Glutamatergic neuron (in vitro differentiated cells): ENCODE measurements at regions not wholly inside any gene's neighbourhood (a gene's known extent, or its start where the extent isn't known, plus 50 kb on each side); places are given as distances from the start of the nearest gene placed in this dataset.

Source experiments
- DNase-seq: peaks from one replicate; pipeline ENCODE4 v3.0.0; 2022
- H3K27ac Mint-ChIP-seq: one replicate; pipeline ENCODE4 v1.8.0; 2020; ENCODE audit warnings: mild to moderate bottlenecking, mixed read lengths, inconsistent platforms; ENCODE audit not compliant: unreplicated experiment
- H3K27me3 Mint-ChIP-seq: one replicate; pipeline ENCODE4 v1.8.0; 2020; ENCODE audit warnings: mild to moderate bottlenecking, moderate library complexity, mixed read lengths, inconsistent platforms; ENCODE audit not compliant: unreplicated experiment
- H3K36me3 Mint-ChIP-seq: one replicate; pipeline ENCODE4 v1.8.0; 2020; ENCODE audit warnings: mild to moderate bottlenecking, mixed read lengths, inconsistent platforms; ENCODE audit not compliant: unreplicated experiment
- H3K4me1 Mint-ChIP-seq: one replicate; pipeline ENCODE4 v1.8.0; 2020; ENCODE audit warnings: mild to moderate bottlenecking, low read depth, mixed read lengths, inconsistent platforms; ENCODE audit not compliant: unreplicated experiment
- H3K4me3 Mint-ChIP-seq: one replicate; pipeline ENCODE4 v1.8.0; 2020; ENCODE audit warnings: mild to moderate bottlenecking, mixed read lengths, inconsistent platforms; ENCODE audit not compliant: unreplicated experiment
- H3K9me3 Mint-ChIP-seq: one replicate; pipeline ENCODE4 v1.8.0; 2020; ENCODE audit warnings: mild to moderate bottlenecking, moderate library complexity, mixed read lengths, inconsistent platforms; ENCODE audit not compliant: unreplicated experiment
- TF ChIP-seq, protein P1 (sequence below): fragments of 200-600 bp; sonication (generic); IDR thresholded peaks from one replicate; pipeline ENCODE4 v1.5.0; 2021; ENCODE audit not compliant: partially characterized antibody, unreplicated experiment

DNA sequence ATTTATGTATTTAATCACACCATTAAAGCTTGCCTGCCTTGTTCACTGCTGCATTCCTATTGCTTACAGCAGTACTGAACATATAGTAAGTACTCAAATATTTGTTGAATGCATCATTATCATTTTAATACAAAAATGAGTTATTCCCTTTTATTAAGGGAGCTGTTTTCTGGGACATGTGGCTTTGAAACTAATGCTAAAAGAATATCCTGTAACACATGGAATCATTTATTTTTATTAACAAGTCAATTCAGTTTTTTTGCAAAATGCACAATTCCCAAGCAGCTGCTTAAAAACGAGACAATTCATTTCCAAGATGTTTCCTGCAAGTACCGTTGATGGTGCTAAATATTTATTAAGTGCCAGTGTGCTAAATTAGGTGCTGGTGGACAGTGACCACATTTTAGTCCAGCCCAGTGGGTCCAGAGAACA, 148.3 kb upstream of the NR3C1 start:
- Mint-ChIP-seq H3K36me3 (no peaks in the 10 kb centered on the region), H3K4me3 (no peak overlapping the region), H3K27me3 (no peaks in the 10 kb centered on the region), H3K4me1 (no peaks in the 10 kb centered on the region), H3K27ac (no peak overlapping the region), H3K9me3 (no peaks in the 10 kb centered on the region)
- DNase-seq, result no peak
- TF ChIP-seq, protein P1, sequence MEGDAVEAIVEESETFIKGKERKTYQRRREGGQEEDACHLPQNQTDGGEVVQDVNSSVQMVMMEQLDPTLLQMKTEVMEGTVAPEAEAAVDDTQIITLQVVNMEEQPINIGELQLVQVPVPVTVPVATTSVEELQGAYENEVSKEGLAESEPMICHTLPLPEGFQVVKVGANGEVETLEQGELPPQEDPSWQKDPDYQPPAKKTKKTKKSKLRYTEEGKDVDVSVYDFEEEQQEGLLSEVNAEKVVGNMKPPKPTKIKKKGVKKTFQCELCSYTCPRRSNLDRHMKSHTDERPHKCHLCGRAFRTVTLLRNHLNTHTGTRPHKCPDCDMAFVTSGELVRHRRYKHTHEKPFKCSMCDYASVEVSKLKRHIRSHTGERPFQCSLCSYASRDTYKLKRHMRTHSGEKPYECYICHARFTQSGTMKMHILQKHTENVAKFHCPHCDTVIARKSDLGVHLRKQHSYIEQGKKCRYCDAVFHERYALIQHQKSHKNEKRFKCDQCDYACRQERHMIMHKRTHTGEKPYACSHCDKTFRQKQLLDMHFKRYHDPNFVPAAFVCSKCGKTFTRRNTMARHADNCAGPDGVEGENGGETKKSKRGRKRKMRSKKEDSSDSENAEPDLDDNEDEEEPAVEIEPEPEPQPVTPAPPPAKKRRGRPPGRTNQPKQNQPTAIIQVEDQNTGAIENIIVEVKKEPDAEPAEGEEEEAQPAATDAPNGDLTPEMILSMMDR, result no peak

GRCh38 chr5:143550986-143551630, 147.6 kb upstream of the NR3C1 start:
- Mint-ChIP-seq H3K27ac (no peak overlapping the region), H3K36me3 (no peaks in the 10 kb centered on the region), H3K27me3 (no peaks in the 10 kb centered on the region), H3K4me3 (no peak overlapping the region), H3K9me3 (no peaks in the 10 kb centered on the region), H3K4me1 (no peaks in the 10 kb centered on the region)
- DNase-seq, result no peak
- TF ChIP-seq, protein P1, result no peak

GRCh38 chr5:143547342-143547741, 143.9 kb upstream of the NR3C1 start:
- TF ChIP-seq, protein P1, result no peak
- peaks cover 1% of the 10 kb centered on the region for H3K27me3 Mint-ChIP-seq
- H3K4me3 Mint-ChIP-seq, result no peak overlapping the region
- no peak overlapping the region for H3K27ac Mint-ChIP-seq
- no peaks in the 10 kb centered on the region for H3K4me1 Mint-ChIP-seq
- H3K9me3 Mint-ChIP-seq, result no peaks in the 10 kb centered on the region
- H3K36me3 Mint-ChIP-seq, result no peaks in the 10 kb centered on the region
- DNase-seq, result no peak

- Mint-ChIP-seq H3K27me3 (peaks cover 1% of the 10 kb centered on the region), H3K36me3 (no peaks in the 10 kb centered on the region), H3K4me1 (no peaks in the 10 kb centered on the region), H3K27ac (no peak overlapping the region), H3K9me3 (no peaks in the 10 kb centered on the region), H3K4me3 (no peak overlapping the region)
- TF ChIP-seq, protein P1, result no peak
- DNase-seq, result no peak
Observed at GRCh38 chr5:143546394-143546793, 142.9 kb upstream of the NR3C1 start.

- no peaks in the 10 kb centered on the region for H3K4me1 Mint-ChIP-seq
- TF ChIP-seq, protein P1, result no peak
- no peak overlapping the region for H3K27ac Mint-ChIP-seq
- H3K27me3 Mint-ChIP-seq, result peaks cover 1% of the 10 kb centered on the region
- H3K9me3 Mint-ChIP-seq, result peaks cover 2% of the 10 kb centered on the region
- no peak overlapping the region for H3K4me3 Mint-ChIP-seq
- no peaks in the 10 kb centered on the region for H3K36me3 Mint-ChIP-seq
- no peak for DNase-seq
Observed at GRCh38 chr5:143544606-143545005, 141.1 kb upstream of the NR3C1 start.
